ENCODE measurements at regions not wholly inside any gene's neighbourhood (a gene's known extent, or its start where the extent isn't known, plus 50 kb on each side); places are given as distances from the start of the nearest gene placed in this dataset.

GRCh38 chr2:33671198-33671597 is 72.1 kb upstream of the FAM98A start:
- 29% methylated on average over 2 of the region's 2 CpGs for WGBS (ENCODE audit: low lambda C conversion rate)
- Histone ChIP-seq H3K9me3 (no peaks in the 10 kb centered on the region), H2AFZ (ENCODE audit: low read depth) (no peak overlapping the region), H3K9ac (no peak overlapping the region), H3K4me1 (ENCODE audit: control insufficient read depth in 1 of 2, insufficient read depth in 2 of 2, low read depth in 1 of 2, low read length in 1 of 2) (peaks cover 0 to 8% of the 10 kb centered on the region in 2 experiments; a peak in 2 of 4 replicates), H3K4me3 (ENCODE audit: low read depth in 2 of 2, low read length in 1 of 2) (no peak overlapping the region), H3F3A (replicated peaks; ENCODE audit: insufficient read depth) (no peaks in the 10 kb centered on the region), H3K79me2 (ENCODE audit: insufficient read depth) (no peaks in the 10 kb centered on the region), H3K9me2 (no peaks in the 10 kb centered on the region), H4K20me1 (ENCODE audit: insufficient read depth) (no peaks in the 10 kb centered on the region), H3K27ac (ENCODE audit: low read depth in 2 of 2, low read length in 1 of 2) (no peak overlapping the region), H3K4me2 (no peak overlapping the region), H3K27me3 (ENCODE audit: insufficient read depth) (no peaks in the 10 kb centered on the region), H3K36me3 (replicated peaks in 1 of 2; ENCODE audit: control insufficient read depth in 1 of 2, insufficient read depth in 2 of 2, low read length in 1 of 2) (no peaks in the 10 kb centered on the region)
- POLR2A ChIA-PET = no interaction called here
- CTCF ChIA-PET = interaction anchor here (1.2 to 1.3 kb wide), 2 partner anchors 1739 to 1758 kb away, joined by 3 to 6 read pairs; no protein-coding TSS in a partner anchor
- no peak for DNase-seq
- TF ChIP-seq IRF3 (IDR thresholded peaks at IDR 0.05; ENCODE audit: low read depth, low read length) (no peak), EP300 (IDR thresholded peaks at IDR 0.05; ENCODE audit: borderline replicate concordance in 1 of 2, low read depth in 1 of 2, low read length in 1 of 2) (no peak), NFIC (IDR thresholded peaks at IDR 0.05; ENCODE audit: borderline replicate concordance) (no peak), TCF12 (IDR thresholded peaks at IDR 0.05) (no peak), TEAD4 (IDR thresholded peaks at IDR 0.05; ENCODE audit: borderline replicate concordance, insufficient read depth) (no peak), FOXM1 (IDR thresholded peaks at IDR 0.05; ENCODE audit: low read depth) (no peak), USF2 (IDR thresholded peaks at IDR 0.05; ENCODE audit: borderline replicate concordance, low read depth, low read length) (no peak), RAD21 (IDR thresholded peaks at IDR 0.05; ENCODE audit: low read length) (no peak), JUND (IDR thresholded peaks at IDR 0.05) (no peak), ELF1 (IDR thresholded peaks at IDR 0.05) (no peak), PBX3 (IDR thresholded peaks at IDR 0.05) (no peak), MEF2A (IDR thresholded peaks at IDR 0.05; ENCODE audit: borderline replicate concordance, low read depth) (no peak), RCOR1 (IDR thresholded peaks at IDR 0.05; ENCODE audit: low read length) (no peak), GATA2 (CRISPR knock-in tag; IDR thresholded peaks at IDR 0.05) (no peak), GABPA (IDR thresholded peaks at IDR 0.05; ENCODE audit: low read depth) (no peak), CTCF (IDR thresholded peaks at IDR 0.05) (no peak), USF1 (IDR thresholded peaks at IDR 0.05; ENCODE audit: borderline replicate concordance, low read depth) (no peak), YY1 (IDR thresholded peaks at IDR 0.05; ENCODE audit: low read depth) (no peak), EZH2phosphoT487 (IDR thresholded peaks at IDR 0.05; ENCODE audit: borderline replicate concordance, low read depth) (no peak), RFX5 (IDR thresholded peaks at IDR 0.05; ENCODE audit: low read length) (no peak)

Data from SK-N-SH (cell line).